GM10248 (cell line): ENCODE measurements at regions not wholly inside any gene's neighbourhood (a gene's known extent, or its start where the extent isn't known, plus 50 kb on each side); places are given as distances from the start of the nearest gene placed in this dataset.
"Not testable (repeated sequence)": the region's sequence is repeated elsewhere in the genome, so short reads cannot be mapped to it uniquely, and the experiment has no call there.

Experiments
- CTCF ChIA-PET: fragments of 300-600 bp; sonication (Branson Sonifier 250); formaldehyde crosslinking; extraction: SDS; loops from one replicate; lab custom pipeline; 2021; ENCODE audit warnings: antibody characterized with exemption; lab: Yijun Ruan, JAX
- POLR2A ChIA-PET: fragments of 350-650 bp; sonication (Branson Sonifier 250); formaldehyde crosslinking; extraction: SDS; loops from one replicate; lab custom pipeline; 2020; ENCODE audit warnings: antibody characterized with exemption; lab: Yijun Ruan, JAX
- DNase-seq: peaks from one replicate; pipeline ENCODE4 v3.0.0; 2012; ENCODE audit errors: extremely low spot score
- TF ChIP-seq, protein P1 (sequence below): IDR thresholded peaks from 2 replicates; pipeline ENCODE4 v1.5.1; 2012; ENCODE audit warnings: mild to moderate bottlenecking, low read depth; ENCODE audit errors: extremely low read depth, missing control alignments, control extremely low read depth

- TF ChIP-seq, protein P1, sequence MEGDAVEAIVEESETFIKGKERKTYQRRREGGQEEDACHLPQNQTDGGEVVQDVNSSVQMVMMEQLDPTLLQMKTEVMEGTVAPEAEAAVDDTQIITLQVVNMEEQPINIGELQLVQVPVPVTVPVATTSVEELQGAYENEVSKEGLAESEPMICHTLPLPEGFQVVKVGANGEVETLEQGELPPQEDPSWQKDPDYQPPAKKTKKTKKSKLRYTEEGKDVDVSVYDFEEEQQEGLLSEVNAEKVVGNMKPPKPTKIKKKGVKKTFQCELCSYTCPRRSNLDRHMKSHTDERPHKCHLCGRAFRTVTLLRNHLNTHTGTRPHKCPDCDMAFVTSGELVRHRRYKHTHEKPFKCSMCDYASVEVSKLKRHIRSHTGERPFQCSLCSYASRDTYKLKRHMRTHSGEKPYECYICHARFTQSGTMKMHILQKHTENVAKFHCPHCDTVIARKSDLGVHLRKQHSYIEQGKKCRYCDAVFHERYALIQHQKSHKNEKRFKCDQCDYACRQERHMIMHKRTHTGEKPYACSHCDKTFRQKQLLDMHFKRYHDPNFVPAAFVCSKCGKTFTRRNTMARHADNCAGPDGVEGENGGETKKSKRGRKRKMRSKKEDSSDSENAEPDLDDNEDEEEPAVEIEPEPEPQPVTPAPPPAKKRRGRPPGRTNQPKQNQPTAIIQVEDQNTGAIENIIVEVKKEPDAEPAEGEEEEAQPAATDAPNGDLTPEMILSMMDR = no peak
- no peak for DNase-seq
- CTCF ChIA-PET = interaction anchor here (1.0 to 1.3 kb wide), 2 partner anchors 9 to 51 kb away, joined by 3 to 4 read pairs; no protein-coding TSS in a partner anchor
- POLR2A ChIA-PET = no interaction called here
Observed at GRCh38 chr3:174547801-174548435, 311.2 kb upstream of the NAALADL2 start.

DNA sequence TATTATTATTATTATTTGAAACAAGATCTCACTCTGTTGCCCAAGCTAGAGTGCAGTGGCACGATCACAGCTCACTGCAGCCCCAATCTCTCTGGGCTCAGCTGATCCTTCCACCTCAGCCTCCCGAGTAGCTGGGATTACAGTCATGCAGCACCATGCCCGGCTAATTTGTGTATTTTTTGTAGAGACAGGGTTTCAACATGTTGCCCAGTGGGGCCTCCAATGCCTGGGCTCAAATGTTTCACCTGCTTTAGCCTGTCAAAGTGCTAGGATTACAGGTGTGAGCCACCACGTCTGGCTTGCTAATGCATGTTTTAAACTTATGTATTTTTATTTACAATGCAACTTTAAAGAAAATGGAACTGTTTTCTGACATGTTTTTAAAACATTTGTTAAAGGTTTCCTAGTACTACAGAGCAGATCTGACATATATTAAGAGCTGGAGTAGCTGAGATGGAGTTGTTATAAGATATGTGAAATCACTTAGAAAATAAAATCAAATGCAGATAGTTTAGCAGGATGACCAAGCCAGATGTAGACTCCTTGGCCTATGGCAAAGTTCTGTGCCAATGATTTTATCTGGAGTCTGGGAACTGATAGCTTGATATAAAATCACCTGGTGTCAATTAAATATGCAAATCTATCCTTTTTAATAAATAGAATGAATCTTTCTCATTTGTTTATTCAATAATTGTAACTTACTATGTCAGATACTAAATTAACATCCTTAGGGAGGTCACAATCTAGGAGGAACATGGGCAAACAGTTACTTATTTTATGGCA, 310.1 kb upstream of the NAALADL2 start:
- ChIA-PET POLR2A (no interaction called here), CTCF (interaction anchor here (0.8 kb wide), 1 partner anchor 14 kb away, joined by 3 read pairs; no protein-coding TSS in a partner anchor)
- no peak for DNase-seq
- TF ChIP-seq, protein P1 = no peak

DNA sequence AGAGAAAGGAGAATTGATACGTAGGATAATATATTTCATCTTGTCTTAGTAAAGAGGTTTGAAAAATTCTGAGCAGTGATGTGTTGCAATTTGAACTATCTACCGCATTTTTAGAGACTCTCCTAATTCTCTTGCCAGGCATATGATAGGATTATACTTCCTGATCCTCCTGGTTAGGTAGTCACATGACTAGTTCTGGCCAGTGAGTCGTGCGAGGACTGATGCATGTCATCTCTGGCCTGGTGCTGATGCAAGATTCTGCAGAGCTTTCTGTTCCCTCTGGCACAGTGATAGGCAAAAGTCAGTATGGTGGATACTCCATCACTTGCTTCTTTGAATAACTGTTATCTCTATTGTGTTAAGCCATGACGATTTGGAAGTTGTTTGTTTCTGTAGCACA, 277.6 kb upstream of the NAALADL2 start:
- CTCF ChIA-PET = no interaction called here
- no peak for DNase-seq
- TF ChIP-seq, protein P1 = no peak
- POLR2A ChIA-PET = no interaction called here

DNA sequence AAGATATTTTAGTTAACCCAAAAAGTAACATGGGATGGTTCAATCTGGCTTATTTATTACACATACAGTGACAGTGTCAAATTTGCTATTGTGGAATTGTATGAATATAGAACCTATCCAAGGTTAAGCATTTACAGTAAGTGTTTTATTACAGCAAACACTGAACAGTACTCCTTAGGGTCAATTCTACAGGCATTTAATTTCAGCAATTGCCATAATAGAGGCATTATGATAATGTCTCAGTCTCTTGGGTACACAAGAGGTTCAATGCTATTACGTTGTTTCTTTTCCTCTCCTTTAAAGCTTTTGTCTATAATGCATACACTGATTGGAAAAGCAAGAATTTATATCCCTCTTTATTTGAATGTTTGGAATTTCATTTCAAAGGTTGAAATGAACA, 275.7 kb upstream of the NAALADL2 start:
- ChIA-PET CTCF (no interaction called here), POLR2A (no interaction called here)
- TF ChIP-seq, protein P1 = no peak
- no peak for DNase-seq

DNA sequence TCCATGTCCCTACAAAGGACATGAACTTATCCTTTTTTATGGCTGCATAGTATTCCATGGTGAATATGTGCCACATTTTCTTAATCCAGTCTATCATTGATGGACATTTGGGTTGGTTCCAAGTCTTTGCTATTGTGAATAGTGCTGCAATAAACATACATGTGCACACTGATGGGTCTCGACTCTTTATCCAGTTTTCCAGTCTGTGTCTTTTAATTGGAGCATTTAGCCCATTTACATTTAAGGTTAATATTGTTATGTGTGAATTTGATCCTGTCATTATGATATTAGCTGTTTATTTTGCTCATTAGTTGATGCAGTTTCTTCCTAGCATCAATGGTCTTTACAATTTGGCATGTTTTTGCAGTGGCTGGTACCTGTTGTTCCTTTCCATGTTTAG, 272.0 kb upstream of the NAALADL2 start:
- CTCF ChIA-PET, DNase-seq: not testable (repeated sequence)

DNA sequence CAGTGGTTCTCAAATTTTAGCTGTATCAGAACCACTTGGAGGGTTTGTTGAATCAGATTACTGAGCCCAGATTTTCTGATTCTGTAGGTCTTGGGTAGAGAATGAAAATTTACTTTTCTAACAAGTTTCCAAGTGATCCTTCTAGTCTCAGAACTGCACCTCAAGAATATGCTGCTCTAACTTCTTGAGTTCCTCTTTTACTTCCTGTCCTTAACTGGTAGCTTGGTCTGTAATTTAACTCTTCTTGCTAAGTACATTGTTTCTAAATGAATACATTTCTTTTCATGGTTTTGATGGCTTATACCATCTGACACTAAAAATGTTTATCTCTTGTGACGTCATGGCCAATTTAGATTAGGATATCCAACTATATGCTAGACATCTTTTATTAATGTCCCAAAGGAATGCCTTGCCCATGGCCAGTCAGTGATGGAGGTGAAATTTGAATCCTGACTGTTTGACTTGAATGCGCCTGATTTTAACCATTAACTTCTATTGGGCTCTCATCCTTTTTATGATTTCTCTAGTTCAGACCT, 262.6 kb upstream of the NAALADL2 start:
- ChIA-PET POLR2A (no interaction called here), CTCF (no interaction called here)
- no peak for DNase-seq
- TF ChIP-seq, protein P1 = no peak

More for the DNA sequence above, 272.0 kb upstream of the NAALADL2 start:
- POLR2A ChIA-PET = not testable (repeated sequence)
